ENCODE measurements at regions not wholly inside any gene's neighbourhood (a gene's known extent, or its start where the extent isn't known, plus 50 kb on each side); places are given as distances from the start of the nearest gene placed in this dataset.

GRCh38 chr11:88448131-88448670 is 110.7 kb upstream of the CTSC start:
- ChIA-PET CTCF (interaction anchor here (0.6 to 0.8 kb wide), 2 partner anchors 26 to 1518 kb away, joined by 3 to 4 read pairs; no protein-coding TSS in a partner anchor), POLR2A (no interaction called here)
- H3K27me3 Mint-ChIP-seq = no peaks in the 10 kb centered on the region
- ATAC-seq (replicated peaks in 1 of 4) (no peak), DNase-seq (no peak)
- Histone ChIP-seq H3K4me3 (ENCODE audit: control insufficient read depth in 1 of 2, extremely low read depth in 1 of 2, low read length in 1 of 2) (no peak overlapping the region), H3K27ac (ENCODE audit: low read length) (no peak overlapping the region), H3K4me1 (ENCODE audit: control insufficient read depth in 1 of 2, extremely low read depth in 1 of 2, insufficient read depth in 2 of 2, low read length in 2 of 2) (no peaks in the 10 kb centered on the region), H3K27me3 (replicated peaks in 1 of 2; ENCODE audit: control insufficient read depth in 2 of 2, extremely low read depth in 1 of 2, insufficient read depth in 2 of 2, low read length in 1 of 2) (no peaks in the 10 kb centered on the region), H3K36me3 (ENCODE audit: control insufficient read depth in 2 of 2, extremely low read depth in 1 of 2, insufficient read depth in 1 of 2, low read length in 1 of 2) (no peaks in the 10 kb centered on the region), H3K9me3 (no peaks in the 10 kb centered on the region)
- H3K27ac Mint-ChIP-seq = no peak overlapping the region
- 79% methylated on average over 3 of the region's 9 CpGs for WGBS (ENCODE audit: insufficient coverage)
- H3K4me3 Mint-ChIP-seq = no peak overlapping the region
- H3K9me3 Mint-ChIP-seq = peaks cover 0 to 5% (median 0%) of the 10 kb centered on the region in 3 donors
- H3K4me1 Mint-ChIP-seq = no peaks in the 10 kb centered on the region
- H3K36me3 Mint-ChIP-seq = no peaks in the 10 kb centered on the region

GRCh38 chr11:88447281-88447680 is 109.7 kb upstream of the CTSC start:
- CTCF ChIA-PET = interaction anchor here (0.6 to 0.8 kb wide), 3 partner anchors 27 to 1517 kb away, joined by 3 to 4 read pairs (median 3); no protein-coding TSS in a partner anchor
- no peak overlapping the region for H3K27ac ChIP-seq (ENCODE audit: low read length)
- H3K4me1 Mint-ChIP-seq = no peaks in the 10 kb centered on the region
- H3K27me3 ChIP-seq (replicated peaks in 1 of 2; ENCODE audit: control insufficient read depth in 2 of 2, extremely low read depth in 1 of 2, insufficient read depth in 2 of 2, low read length in 1 of 2) = no peaks in the 10 kb centered on the region
- peaks cover 0 to 5% (median 0%) of the 10 kb centered on the region in 3 donors for H3K9me3 Mint-ChIP-seq
- H3K4me3 Mint-ChIP-seq = no peak overlapping the region
- H3K36me3 ChIP-seq (ENCODE audit: control insufficient read depth in 2 of 2, extremely low read depth in 1 of 2, insufficient read depth in 1 of 2, low read length in 1 of 2) = no peaks in the 10 kb centered on the region
- no peak for ATAC-seq (replicated peaks in 1 of 4)
- H3K27ac Mint-ChIP-seq = no peak overlapping the region
- no peak overlapping the region for H3K4me3 ChIP-seq (ENCODE audit: control insufficient read depth in 1 of 2, extremely low read depth in 1 of 2, low read length in 1 of 2)
- WGBS (ENCODE audit: insufficient coverage) = 57% methylated on average over 1 of the region's 1 CpG
- POLR2A ChIA-PET = no interaction called here
- H3K27me3 Mint-ChIP-seq = no peaks in the 10 kb centered on the region
- no peaks in the 10 kb centered on the region for H3K36me3 Mint-ChIP-seq
- DNase-seq = no peak
- H3K9me3 ChIP-seq = no peaks in the 10 kb centered on the region
- H3K4me1 ChIP-seq (ENCODE audit: control insufficient read depth in 1 of 2, extremely low read depth in 1 of 2, insufficient read depth in 2 of 2, low read length in 2 of 2) = no peaks in the 10 kb centered on the region

DNA sequence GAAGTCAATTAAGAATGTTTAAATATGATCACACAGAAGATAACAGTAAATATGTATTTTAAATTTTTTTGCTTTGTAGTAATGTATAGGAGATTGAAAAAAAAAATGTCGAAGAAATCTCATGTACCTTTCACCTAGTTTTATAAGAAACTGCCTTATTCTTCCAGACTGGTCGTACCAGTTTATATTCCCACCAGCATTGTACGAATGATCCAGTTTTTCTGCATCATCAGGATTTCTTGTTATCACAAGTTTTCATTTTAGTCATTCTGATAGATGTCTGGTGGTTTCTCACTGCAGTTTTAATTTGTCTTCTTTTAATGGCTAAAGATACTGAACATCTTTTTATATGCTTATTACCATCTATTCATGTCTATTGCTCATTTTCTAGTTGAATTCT is 101.8 kb upstream of the CTSC start:
- H3K4me3 ChIP-seq (ENCODE audit: control insufficient read depth in 1 of 2, extremely low read depth in 1 of 2, low read length in 1 of 2) = no peak overlapping the region
- DNase-seq (no peak), ATAC-seq (replicated peaks in 1 of 4) (no peak)
- no peaks in the 10 kb centered on the region for H3K4me1 ChIP-seq (ENCODE audit: control insufficient read depth in 1 of 2, extremely low read depth in 1 of 2, insufficient read depth in 2 of 2, low read length in 2 of 2)
- H3K27me3 ChIP-seq (replicated peaks in 1 of 2; ENCODE audit: control insufficient read depth in 2 of 2, extremely low read depth in 1 of 2, insufficient read depth in 2 of 2, low read length in 1 of 2) = no peaks in the 10 kb centered on the region
- Mint-ChIP-seq H3K4me3 (no peak overlapping the region), H3K27me3 (no peaks in the 10 kb centered on the region), H3K36me3 (peaks cover 4% of the 10 kb centered on the region), H3K9me3 (peaks cover 0 to 5% (median 2%) of the 10 kb centered on the region in 3 donors), H3K4me1 (peaks cover 0 to 2% (median 0%) of the 10 kb centered on the region in 3 donors), H3K27ac (no peak overlapping the region)
- WGBS (ENCODE audit: insufficient coverage) = no CpG with 5 or more reads among the region's 3 CpGs
- H3K27ac ChIP-seq (ENCODE audit: low read length) = no peak overlapping the region
- no peaks in the 10 kb centered on the region for H3K9me3 ChIP-seq
- no peaks in the 10 kb centered on the region for H3K36me3 ChIP-seq (ENCODE audit: control insufficient read depth in 2 of 2, extremely low read depth in 1 of 2, insufficient read depth in 1 of 2, low read length in 1 of 2)
- ChIA-PET CTCF (no interaction called here), POLR2A (no interaction called here)

DNA sequence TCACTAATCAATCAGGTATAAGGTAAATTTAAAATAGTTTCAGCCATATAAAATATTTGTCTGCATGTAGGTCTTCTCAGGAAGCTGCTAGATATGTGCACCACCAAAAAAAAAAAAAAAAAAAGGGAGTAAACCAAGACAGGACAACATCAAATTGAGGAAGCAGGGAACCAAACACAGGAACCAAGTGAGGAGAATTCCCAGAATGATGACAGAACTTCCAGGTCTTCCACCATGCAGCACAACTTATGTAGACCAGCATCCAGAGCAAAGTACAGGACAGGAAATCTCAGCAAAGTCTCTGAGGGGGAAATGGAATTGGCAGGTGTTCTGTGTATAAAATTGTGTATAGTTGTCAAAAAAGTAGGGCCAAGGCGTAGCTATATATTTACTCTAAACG is 101.2 kb upstream of the CTSC start:
- Mint-ChIP-seq H3K4me1 (peaks cover 0 to 8% (median 0%) of the 10 kb centered on the region in 3 donors), H3K27ac (no peak overlapping the region), H3K9me3 (peaks cover 0 to 5% (median 2%) of the 10 kb centered on the region in 3 donors), H3K4me3 (no peak overlapping the region), H3K27me3 (no peaks in the 10 kb centered on the region), H3K36me3 (peaks cover 4% of the 10 kb centered on the region)
- H3K27me3 ChIP-seq (replicated peaks in 1 of 2; ENCODE audit: control insufficient read depth in 2 of 2, extremely low read depth in 1 of 2, insufficient read depth in 2 of 2, low read length in 1 of 2) = no peaks in the 10 kb centered on the region
- no peak overlapping the region for H3K4me3 ChIP-seq (ENCODE audit: control insufficient read depth in 1 of 2, extremely low read depth in 1 of 2, low read length in 1 of 2)
- CTCF ChIA-PET = interaction anchor here in 1 of 2 donors (0.5 to 0.6 kb wide), 3 partner anchors 15 to 426 kb away, joined by 3 to 8 read pairs (median 4); no protein-coding TSS in a partner anchor
- no peak overlapping the region for H3K27ac ChIP-seq (ENCODE audit: low read length)
- no peaks in the 10 kb centered on the region for H3K4me1 ChIP-seq (ENCODE audit: control insufficient read depth in 1 of 2, extremely low read depth in 1 of 2, insufficient read depth in 2 of 2, low read length in 2 of 2)
- H3K9me3 ChIP-seq = no peaks in the 10 kb centered on the region
- DNase-seq = no peak
- POLR2A ChIA-PET = interaction anchor here (0.7 kb wide), 2 partner anchors 23 to 749 kb away, joined by 5 to 7 read pairs; no protein-coding TSS in a partner anchor
- no peaks in the 10 kb centered on the region for H3K36me3 ChIP-seq (ENCODE audit: control insufficient read depth in 2 of 2, extremely low read depth in 1 of 2, insufficient read depth in 1 of 2, low read length in 1 of 2)
- no peak for ATAC-seq (replicated peaks in 1 of 4)
- 100% methylated on average over 1 of the region's 2 CpGs for WGBS (ENCODE audit: insufficient coverage)

- H3K27ac ChIP-seq (ENCODE audit: low read length) = no peak overlapping the region
- no peaks in the 10 kb centered on the region for H3K9me3 ChIP-seq
- Mint-ChIP-seq H3K36me3 (peaks cover 4% of the 10 kb centered on the region), H3K27me3 (no peaks in the 10 kb centered on the region), H3K27ac (peak overlapping the region in 1 of 2 donors; percentile 41), H3K4me1 (peaks cover 0 to 8% (median 0%) of the 10 kb centered on the region in 3 donors), H3K9me3 (peaks cover 0 to 5% (median 2%) of the 10 kb centered on the region in 3 donors), H3K4me3 (no peak overlapping the region)
- ATAC-seq (replicated peaks in 1 of 4) (no peak), DNase-seq (no peak)
- no CpG with 5 or more reads among the region's 2 CpGs for WGBS (ENCODE audit: insufficient coverage)
- ChIA-PET CTCF (no interaction called here), POLR2A (interaction anchor here (0.5 to 0.6 kb wide), 2 partner anchors 10 to 475 kb away, joined by 3 read pairs; no protein-coding TSS in a partner anchor)
- H3K27me3 ChIP-seq (replicated peaks in 1 of 2; ENCODE audit: control insufficient read depth in 2 of 2, extremely low read depth in 1 of 2, insufficient read depth in 2 of 2, low read length in 1 of 2) = no peaks in the 10 kb centered on the region
- no peaks in the 10 kb centered on the region for H3K36me3 ChIP-seq (ENCODE audit: control insufficient read depth in 2 of 2, extremely low read depth in 1 of 2, insufficient read depth in 1 of 2, low read length in 1 of 2)
- H3K4me1 ChIP-seq (ENCODE audit: control insufficient read depth in 1 of 2, extremely low read depth in 1 of 2, insufficient read depth in 2 of 2, low read length in 2 of 2) = no peaks in the 10 kb centered on the region
- no peak overlapping the region for H3K4me3 ChIP-seq (ENCODE audit: control insufficient read depth in 1 of 2, extremely low read depth in 1 of 2, low read length in 1 of 2)
These were observed 97.9 kb upstream of the CTSC start for GRCh38 chr11:88435415-88435814.

DNA sequence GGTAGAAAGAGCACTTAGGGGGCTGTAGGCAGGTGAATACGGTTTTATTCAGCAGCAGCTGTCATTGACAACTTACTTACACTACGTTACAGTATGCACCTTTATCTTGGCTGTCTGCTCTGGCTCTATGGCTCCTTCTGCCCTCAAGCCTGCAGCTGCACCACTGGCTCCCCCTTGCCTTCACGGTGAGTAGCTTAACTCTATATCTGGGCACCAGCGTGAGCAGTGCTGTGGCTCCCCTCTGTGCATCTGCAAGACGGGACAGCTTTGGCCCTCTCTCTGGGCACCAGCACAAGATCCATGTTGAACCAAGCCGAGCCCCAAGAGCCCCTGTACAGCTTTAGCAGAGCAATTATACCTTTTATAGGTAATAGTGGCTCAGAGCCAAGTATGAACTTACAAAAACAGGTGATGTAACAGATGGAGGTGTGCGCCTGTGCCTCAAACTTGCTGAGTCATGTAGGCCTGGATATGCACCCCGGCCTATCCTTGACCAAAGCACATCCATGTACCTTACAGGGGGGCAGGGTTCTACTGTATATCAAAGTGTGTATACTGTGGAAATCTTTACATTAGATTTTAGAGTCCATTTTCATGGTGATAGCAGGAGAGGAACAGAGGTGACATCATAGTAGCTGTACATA is 96.9 kb upstream of the CTSC start:
- no peak overlapping the region for H3K4me3 Mint-ChIP-seq
- H3K4me3 ChIP-seq (ENCODE audit: control insufficient read depth in 1 of 2, extremely low read depth in 1 of 2, low read length in 1 of 2) = no peak overlapping the region
- no peak for ATAC-seq (replicated peaks in 1 of 4)
- no peak overlapping the region for H3K27ac ChIP-seq (ENCODE audit: low read length)
- no peaks in the 10 kb centered on the region for H3K36me3 ChIP-seq (ENCODE audit: control insufficient read depth in 2 of 2, extremely low read depth in 1 of 2, insufficient read depth in 1 of 2, low read length in 1 of 2)
- DNase-seq = no peak
- H3K9me3 Mint-ChIP-seq = peaks cover 0 to 5% (median 2%) of the 10 kb centered on the region in 3 donors
- no peaks in the 10 kb centered on the region for H3K27me3 Mint-ChIP-seq
- POLR2A ChIA-PET = interaction anchor here (0.5 to 0.7 kb wide), 3 partner anchors 11 to 476 kb away, joined by 3 read pairs; no protein-coding TSS in a partner anchor
- H3K4me1 Mint-ChIP-seq = peaks cover 0 to 8% (median 0%) of the 10 kb centered on the region in 3 donors
- CTCF ChIA-PET = no interaction called here
- no peak overlapping the region for H3K27ac Mint-ChIP-seq
- H3K27me3 ChIP-seq (replicated peaks in 1 of 2; ENCODE audit: control insufficient read depth in 2 of 2, extremely low read depth in 1 of 2, insufficient read depth in 2 of 2, low read length in 1 of 2) = no peaks in the 10 kb centered on the region
- no peaks in the 10 kb centered on the region for H3K9me3 ChIP-seq
- H3K4me1 ChIP-seq (ENCODE audit: control insufficient read depth in 1 of 2, extremely low read depth in 1 of 2, insufficient read depth in 2 of 2, low read length in 2 of 2) = no peaks in the 10 kb centered on the region
- WGBS (ENCODE audit: insufficient coverage) = 89% methylated on average over 6 of the region's 8 CpGs
- peaks cover 4% of the 10 kb centered on the region for H3K36me3 Mint-ChIP-seq
